Endothelial cell of umbilical vein (primary cell): ENCODE measurements at regions not wholly inside any gene's neighbourhood (a gene's known extent, or its start where the extent isn't known, plus 50 kb on each side); places are given as distances from the start of the nearest gene placed in this dataset.

Experiments
- BruUV-seq: library from RNA; stranded (reverse); fragments of 400-500 nt; replicated peaks from 2 replicates; lab custom pipeline; 2021; lab: Mats Ljungman, UMichigan
- CTCF ChIA-PET: fragments of 300-600, 350-600 bp; sonication (Branson Sonifier 250); formaldehyde crosslinking; loops from one replicate; lab custom pipeline; 2021; ENCODE audit warnings: antibody characterized with exemption, inconsistent platforms; lab: Charles Lee
- POLR2A ChIA-PET: fragments of 300-600, 350-600 bp; sonication (Branson Sonifier 250); formaldehyde crosslinking; loops from one replicate; lab custom pipeline; 2021; ENCODE audit warnings: antibody characterized with exemption, inconsistent platforms; lab: Charles Lee
- DNase-seq: peaks from one replicate; pipeline ENCODE4 v3.0.0-alpha.2; 2011; ENCODE audit warnings: low read depth, low spot score
- FAIRE-seq: peaks from 2 replicates; lab custom pipeline; 2011; peaks lifted over from hg19 to GRCh38; lab: Jason Lieb, UNC
- H2AFZ ChIP-seq: 2 replicates; pipeline ENCODE4 v1.6.0; 2012; ENCODE audit warnings: low read depth, low read length, control low read depth, inconsistent platforms
- H3K27ac ChIP-seq: 2 replicates; pipeline ENCODE4 v1.5.1; 2011; ENCODE audit warnings: low read depth, mild to moderate bottlenecking, control low read depth, low read length, moderate library complexity; ENCODE audit not compliant: insufficient read depth
- H3K27me3 ChIP-seq, 2 experiments: 2 replicates each; pipeline versions ENCODE4 v1.6.0 to v1.6.1; 2011; ENCODE audit warnings: low read length in 2 of 2, mixed read lengths in 1 of 2; ENCODE audit not compliant: control insufficient read depth in 2 of 2, insufficient read depth in 2 of 2
- H3K36me3 ChIP-seq, 2 experiments: 2 replicates in 1 of 2; 3 replicates in 1 of 2; pipeline ENCODE4 v1.5.1; 2011; ENCODE audit warnings: low read length in 2 of 2, mild to moderate bottlenecking in 1 of 2, moderate library complexity in 1 of 2; ENCODE audit not compliant: control insufficient read depth in 2 of 2, insufficient read depth in 2 of 2; ENCODE audit errors: extremely low read depth in 1 of 2
- H3K4me1 ChIP-seq: 3 replicates; pipeline ENCODE4 v1.5.1; 2011; ENCODE audit warnings: mild to moderate bottlenecking, low read length; ENCODE audit not compliant: control insufficient read depth, insufficient read depth; ENCODE audit errors: extremely low read depth
- H3K4me2 ChIP-seq: 2 replicates; pipeline ENCODE4 v1.6.1; 2011; ENCODE audit warnings: low read length, control low read depth, mixed read lengths; ENCODE audit not compliant: insufficient read depth
- H3K4me3 ChIP-seq, 3 experiments: fragments of 200-600 bp in 1 of 3; sonication (generic), shearing (Covaris generic) in 1 of 3; replicated peaks in 1 of 3; 2 replicates each; pipeline ENCODE4 v1.5.1; 2011 to 2016; ENCODE audit warnings: control low read depth in 3 of 3, low read length in 3 of 3, mild to moderate bottlenecking in 2 of 3, inconsistent platforms in 1 of 3, low read depth in 1 of 3, moderate library complexity in 1 of 3; ENCODE audit not compliant: insufficient read depth in 1 of 3
- H3K79me2 ChIP-seq: 2 replicates; pipeline ENCODE4 v1.6.0; 2012; ENCODE audit warnings: low read length, inconsistent platforms; ENCODE audit not compliant: control insufficient read depth, insufficient read depth
- H3K9ac ChIP-seq: replicated peaks from 2 replicates; pipeline ENCODE3; 2011; ENCODE audit warnings: low read length, control low read depth; ENCODE audit not compliant: insufficient read depth; ENCODE audit errors: extremely low read depth
- H3K9me1 ChIP-seq: replicated peaks from 3 replicates; pipeline ENCODE4 v1.6.0; 2011; ENCODE audit warnings: mild to moderate bottlenecking, low read length; ENCODE audit not compliant: control insufficient read depth, insufficient read depth; ENCODE audit errors: extremely low read depth
- H3K9me3 ChIP-seq: replicated peaks from 2 replicates; pipeline ENCODE4 v1.5.1; 2012; ENCODE audit warnings: low read length, inconsistent platforms; ENCODE audit not compliant: control insufficient read depth, insufficient read depth
- H4K20me1 ChIP-seq: replicated peaks from 2 replicates; pipeline ENCODE3; 2011; ENCODE audit warnings: mild to moderate bottlenecking, low read length; ENCODE audit not compliant: control insufficient read depth, insufficient read depth; ENCODE audit errors: extremely low read depth
- CTCF ChIP-seq, 2 donors: IDR thresholded peaks; 1 replicate in 1 of 2; 2 replicates in 1 of 2; pipeline ENCODE4 v1.5.1; 2011; ENCODE audit warnings: low read length in 2 of 2, mild to moderate bottlenecking in 2 of 2, moderate library complexity in 2 of 2, control low read depth in 1 of 2, inconsistent platforms in 1 of 2, low read depth in 1 of 2; ENCODE audit not compliant: insufficient read depth in 1 of 2; ENCODE audit errors: extremely low read depth in 1 of 2
- EZH2 ChIP-seq: IDR thresholded peaks from 2 replicates; pipeline ENCODE4 v1.6.1; 2012; ENCODE audit warnings: borderline replicate concordance, low read depth, mild to moderate bottlenecking, moderate library complexity, low read length, inconsistent platforms; ENCODE audit not compliant: severe bottlenecking
- FOS ChIP-seq: IDR thresholded peaks from 2 replicates; pipeline ENCODE4 v1.6.1; 2011; ENCODE audit warnings: mild to moderate bottlenecking, low read length, moderate library complexity, borderline replicate concordance; ENCODE audit not compliant: insufficient read depth
- GATA2 ChIP-seq: IDR thresholded peaks from 2 replicates; pipeline ENCODE4 v1.7.0; 2011; ENCODE audit warnings: low read depth, mild to moderate bottlenecking, moderate library complexity, mixed read lengths, low read length; ENCODE audit not compliant: insufficient read length, insufficient read depth
- JUN ChIP-seq: IDR thresholded peaks from 2 replicates; pipeline ENCODE4 v1.6.1; 2011; ENCODE audit warnings: borderline replicate concordance, low read depth; ENCODE audit not compliant: insufficient read length, insufficient read depth
- MAX ChIP-seq: IDR thresholded peaks from 2 replicates; pipeline ENCODE4 v1.6.1; 2011; ENCODE audit not compliant: insufficient read depth, insufficient read length
- MYC ChIP-seq: IDR thresholded peaks from one replicate; pipeline ENCODE4 v1.6.1; 2011; ENCODE audit warnings: mild to moderate bottlenecking, low read depth, low read length
- POLR2A ChIP-seq: IDR thresholded peaks from 2 replicates; pipeline ENCODE4 v1.6.1; 2012; ENCODE audit warnings: low read depth, mild to moderate bottlenecking, control low read depth, low read length
- POLR2AphosphoS5 ChIP-seq: IDR thresholded peaks from 2 replicates; pipeline ENCODE4 v1.6.1; 2012; ENCODE audit warnings: low read depth, mild to moderate bottlenecking, control low read depth, low read length, moderate library complexity; ENCODE audit not compliant: insufficient read depth
- dilution Hi-C: fragments of 300-500 bp; cut with MboI; formaldehyde crosslinking; loops from one replicate; pipeline ENCODE4 v1.15.0; 2019; ENCODE audit warnings: low sequenced_read_pairs; ENCODE audit not compliant: extremely low pct_ligation_motif_present
- intact Hi-C: fragments of 100-400 bp; cut with micrococcal nuclease; formaldehyde crosslinking; loops from one replicate; pipeline ENCODE4 v1.10.0; 2022

- dilution Hi-C loops: no loop called here
These were observed 210.7 kb downstream of the TLE3 start for GRCh38 chr15:69887009-69887408.

More at GRCh38 chr15:69887009-69887408, 210.7 kb downstream of the TLE3 start:
- POLR2A ChIA-PET: no interaction called here
- Histone ChIP-seq H3K27me3 (no peaks in the 10 kb centered on the region), H2AFZ (no peak overlapping the region), H3K9ac (no peak overlapping the region), H3K27ac (no peak overlapping the region), H3K36me3 (no peaks in the 10 kb centered on the region), H3K9me3 (no peaks in the 10 kb centered on the region), H3K9me1 (no peaks in the 10 kb centered on the region), H3K79me2 (no peaks in the 10 kb centered on the region), H3K4me2 (no peak overlapping the region), H3K4me1 (no peaks in the 10 kb centered on the region), H4K20me1 (no peaks in the 10 kb centered on the region), H3K4me3 (no peak overlapping the region)
- DNase-seq: no peak
- CTCF ChIA-PET: interaction anchor here (1.8 kb wide), 1 partner anchor 12 kb away, joined by 4 read pairs; no protein-coding TSS in a partner anchor
- no peak for FAIRE-seq
- intact Hi-C loops: no loop called here
- TF ChIP-seq JUN: no peak
- no peak for TF ChIP-seq FOS
- TF ChIP-seq CTCF (IDR thresholded peaks at IDR 0.05; ENCODE audit: extremely low read depth in 1 of 2, insufficient read depth in 1 of 2, low read depth in 1 of 2, low read length in 2 of 2): no peak
- no peak for TF ChIP-seq MYC
- TF ChIP-seq EZH2: no peak
- TF ChIP-seq MAX: no peak
- no peak for TF ChIP-seq GATA2
- TF ChIP-seq POLR2A: no peak
- no peak for TF ChIP-seq POLR2AphosphoS5
- BruUV-seq: no TSS peak
